NCI-H2227 treated with DMSO at 0.1 percent for 48 hours (cell line): ENCODE measurements at regions not wholly inside any gene's neighbourhood (a gene's known extent, or its start where the extent isn't known, plus 50 kb on each side); places are given as distances from the start of the nearest gene placed in this dataset.

Experiments used
- DNase-seq: peaks from one replicate; lab custom pipeline; 2025; lab: John Stamatoyannopoulos, UW

DNA sequence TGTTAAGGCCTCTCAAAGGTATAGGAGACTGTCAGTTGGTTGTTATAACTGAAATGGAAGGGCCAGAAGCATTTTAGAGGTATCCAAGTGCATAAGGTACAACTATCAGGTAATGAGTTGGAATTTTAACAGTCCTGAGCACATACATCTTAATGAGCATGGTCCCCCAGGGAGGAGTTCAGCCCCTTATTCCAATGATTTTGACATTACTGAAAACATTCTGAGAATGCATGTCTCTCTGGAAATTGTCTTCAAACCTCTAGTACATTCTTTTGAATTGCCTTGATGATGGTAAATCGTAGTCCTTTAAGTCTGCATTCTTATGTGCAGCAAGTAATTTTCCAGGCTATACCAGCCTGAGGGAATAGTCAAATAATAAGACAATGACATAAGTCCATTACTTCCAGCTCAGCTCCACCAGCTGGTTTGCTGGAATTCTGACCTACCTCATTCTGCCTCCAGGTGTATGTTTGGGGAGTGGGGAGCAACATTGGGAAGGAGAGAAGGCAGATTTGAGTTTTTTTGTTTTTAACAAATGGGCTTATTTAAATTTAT, 239.2 kb downstream of the MSRB3 start:
- no peak for DNase-seq

DNA sequence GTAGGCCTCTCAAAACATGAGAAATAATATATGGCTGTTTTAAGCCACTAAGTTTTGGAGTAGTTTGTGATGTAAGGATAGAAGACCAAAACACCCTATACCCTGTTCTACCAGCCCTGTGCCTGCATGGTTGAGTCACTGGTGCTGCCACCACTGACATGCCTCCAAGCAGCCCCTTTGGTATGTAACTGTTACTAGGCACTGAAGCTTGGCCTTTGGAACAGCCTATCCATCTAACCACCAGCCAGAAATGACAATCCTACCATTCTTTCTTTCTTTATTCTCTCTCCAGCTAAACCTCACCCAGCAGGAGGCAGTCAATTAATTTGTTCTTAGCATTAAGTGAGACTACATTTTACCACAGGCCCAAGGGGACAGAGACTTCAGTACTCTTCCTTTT, 240.3 kb downstream of the MSRB3 start:
- DNase-seq, result no peak

DNA sequence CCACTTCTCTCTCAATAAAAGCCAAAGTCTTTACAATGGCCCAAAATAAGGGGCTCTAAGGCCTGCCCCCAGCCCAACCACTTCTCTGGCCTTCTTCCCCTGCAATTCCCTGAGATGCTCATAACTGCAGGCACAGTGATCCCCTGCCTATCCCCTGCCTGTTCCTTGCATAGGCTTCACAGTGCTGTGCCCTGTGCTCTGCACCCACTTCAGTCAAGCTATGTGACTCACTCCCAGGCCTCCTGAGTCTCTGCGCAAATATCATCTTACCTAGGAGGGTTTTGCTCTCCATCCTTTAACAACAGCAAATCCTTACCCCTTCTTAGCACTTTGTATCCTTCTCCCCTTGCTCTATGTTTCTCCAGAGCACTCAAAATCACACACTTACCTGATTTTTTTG, 242.2 kb downstream of the MSRB3 start:
- DNase-seq, result no peak

DNA sequence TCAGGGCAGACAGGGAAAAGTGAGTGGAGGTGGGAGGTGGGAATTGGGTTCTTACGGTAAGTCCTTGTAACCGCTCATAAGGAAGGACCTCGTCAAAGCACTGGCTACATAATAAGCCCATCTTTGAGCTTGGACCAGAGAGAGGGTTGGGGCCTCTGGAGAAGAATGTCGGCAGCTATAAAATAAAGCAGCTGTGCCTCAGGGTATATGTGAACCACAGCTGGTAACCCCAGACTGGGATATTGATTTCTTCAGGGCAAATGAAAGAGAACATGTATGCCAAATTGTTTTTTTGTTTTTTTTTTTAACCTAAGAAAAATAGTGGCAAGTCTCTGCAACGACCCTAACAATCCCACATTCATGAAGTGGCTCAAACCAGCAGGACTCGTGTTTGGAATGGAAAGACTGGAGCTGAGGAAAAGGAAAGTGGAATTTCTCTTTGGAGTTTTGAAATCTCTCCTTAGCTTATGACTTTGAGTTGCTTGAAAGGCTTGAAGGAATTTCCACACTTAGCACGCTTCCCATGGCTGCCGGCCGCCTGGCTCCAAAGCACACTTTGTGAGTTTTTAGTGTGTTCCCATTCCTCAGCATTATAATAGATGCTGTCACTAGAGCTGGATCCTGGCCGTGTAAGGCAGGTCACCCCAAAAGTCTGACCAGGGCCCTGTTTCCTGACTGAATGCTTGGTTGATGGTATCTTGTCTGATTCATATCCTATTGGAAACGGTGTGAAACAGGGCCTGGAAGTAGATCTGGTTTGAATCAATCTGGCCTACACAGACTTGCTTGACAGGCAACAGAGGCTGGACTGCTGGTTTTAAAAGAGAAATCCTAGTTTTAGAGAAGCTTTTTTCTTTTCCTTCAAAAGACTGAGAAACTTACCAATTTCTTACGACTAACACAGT, 244.7 kb downstream of the MSRB3 start:
- no peak for DNase-seq

DNA sequence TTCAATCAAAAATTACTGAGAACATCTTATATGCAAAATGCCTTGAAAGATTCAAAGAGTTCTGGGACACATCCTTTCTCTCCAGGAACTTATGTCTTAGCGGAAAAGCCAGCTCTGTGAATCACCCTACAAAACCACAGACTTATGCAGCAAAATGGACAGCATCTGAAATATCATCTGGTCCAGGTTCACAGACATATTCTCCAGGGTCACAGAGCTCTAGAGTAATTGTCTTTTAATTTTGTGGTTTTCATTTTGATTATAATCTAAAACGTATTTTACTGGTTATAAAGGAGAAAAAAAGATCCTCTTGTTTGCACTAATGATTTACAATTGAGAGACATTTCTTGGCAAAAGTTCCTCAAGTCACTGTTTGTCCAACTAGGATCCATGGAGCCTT, 246.2 kb downstream of the MSRB3 start:
- DNase-seq, result no peak

DNA sequence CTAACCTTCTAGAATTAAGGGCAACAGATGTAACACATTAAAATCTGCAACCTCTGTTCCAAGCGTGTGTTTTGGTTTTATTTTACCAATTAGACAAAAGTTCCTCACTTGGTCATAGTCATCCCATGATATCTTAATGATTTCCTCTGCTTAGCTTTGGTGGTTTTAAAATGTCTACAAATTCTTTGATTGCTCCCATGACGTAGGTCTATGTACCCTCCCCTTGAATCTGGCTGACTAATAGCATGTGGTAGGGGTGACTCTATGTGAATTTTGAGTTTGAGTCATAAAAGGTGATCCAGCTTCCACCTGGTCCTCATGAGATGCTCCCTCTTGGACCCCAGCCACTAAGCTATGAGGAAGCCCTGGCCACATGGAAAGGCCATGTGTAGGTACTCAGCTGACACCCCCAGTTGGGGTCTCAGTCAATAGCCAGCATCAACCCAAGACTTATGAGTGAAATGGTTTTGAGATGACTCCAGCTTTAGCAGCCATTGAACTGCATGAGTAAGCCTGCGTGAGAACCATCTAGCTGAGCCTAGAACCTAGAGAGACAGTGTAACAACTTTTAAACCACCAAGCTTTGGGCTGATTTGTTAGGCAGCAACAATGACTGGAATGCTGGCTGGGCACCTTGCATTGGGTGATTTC, 247.1 kb downstream of the MSRB3 start:
- DNase-seq, result no peak

DNA sequence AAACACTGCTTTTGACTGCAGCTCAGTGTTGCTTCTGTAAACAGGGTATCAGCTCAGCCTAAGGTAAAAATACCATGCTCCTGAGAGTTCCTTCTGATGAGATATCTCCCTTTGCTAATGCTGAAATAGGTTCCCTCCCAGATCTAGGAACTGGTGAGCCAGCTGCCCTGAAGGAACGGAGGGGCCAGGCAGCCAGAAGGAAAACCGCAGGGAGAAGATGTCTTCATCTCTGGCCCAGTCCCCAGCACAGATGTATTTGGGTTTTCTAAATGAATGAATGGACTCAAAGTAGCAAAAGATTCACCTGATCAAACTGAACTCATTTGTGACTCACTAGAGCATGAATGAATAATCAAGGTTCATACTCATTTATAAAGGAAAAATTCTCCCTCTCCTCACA, 247.8 kb downstream of the MSRB3 start:
- no peak for DNase-seq

DNA sequence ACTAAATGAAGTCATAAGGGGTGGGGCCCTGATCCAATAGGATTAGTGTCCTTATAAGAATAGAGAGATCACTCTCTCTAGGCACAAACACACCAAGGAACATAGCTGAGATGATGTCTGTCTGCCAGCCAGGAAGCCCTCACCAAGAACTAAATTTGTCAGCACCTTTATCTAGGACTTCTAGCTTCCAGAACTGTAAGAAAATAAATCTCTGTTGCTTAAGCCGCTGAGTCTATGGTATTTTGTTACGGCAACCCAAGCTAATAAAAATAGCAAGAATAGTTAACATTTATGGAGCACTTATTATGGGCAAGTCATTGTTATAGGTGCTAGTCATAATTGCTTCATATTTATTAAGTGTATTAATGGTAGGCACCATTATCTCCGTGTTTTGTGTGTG, 249.6 kb downstream of the MSRB3 start:
- DNase-seq, result no peak

DNA sequence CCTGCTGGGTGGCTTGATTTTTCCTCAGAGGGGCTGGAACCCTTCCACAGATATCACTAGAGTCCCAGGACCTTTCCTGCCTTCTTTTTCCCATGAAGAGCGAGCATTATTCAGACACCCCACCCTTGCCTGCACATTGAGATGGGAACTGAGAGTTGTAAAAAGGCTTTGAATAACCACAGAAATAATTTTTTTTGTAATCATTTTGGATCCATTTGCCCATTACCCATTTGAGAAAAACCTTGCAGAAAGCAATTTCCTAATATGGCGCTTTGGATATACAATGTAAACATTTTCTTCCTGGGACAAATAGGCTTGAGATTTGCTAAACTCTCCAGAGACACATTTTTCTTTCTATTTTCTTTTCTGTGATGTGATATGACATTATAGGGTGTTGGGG, 250.6 kb downstream of the MSRB3 start:
- DNase-seq, result no peak

DNA sequence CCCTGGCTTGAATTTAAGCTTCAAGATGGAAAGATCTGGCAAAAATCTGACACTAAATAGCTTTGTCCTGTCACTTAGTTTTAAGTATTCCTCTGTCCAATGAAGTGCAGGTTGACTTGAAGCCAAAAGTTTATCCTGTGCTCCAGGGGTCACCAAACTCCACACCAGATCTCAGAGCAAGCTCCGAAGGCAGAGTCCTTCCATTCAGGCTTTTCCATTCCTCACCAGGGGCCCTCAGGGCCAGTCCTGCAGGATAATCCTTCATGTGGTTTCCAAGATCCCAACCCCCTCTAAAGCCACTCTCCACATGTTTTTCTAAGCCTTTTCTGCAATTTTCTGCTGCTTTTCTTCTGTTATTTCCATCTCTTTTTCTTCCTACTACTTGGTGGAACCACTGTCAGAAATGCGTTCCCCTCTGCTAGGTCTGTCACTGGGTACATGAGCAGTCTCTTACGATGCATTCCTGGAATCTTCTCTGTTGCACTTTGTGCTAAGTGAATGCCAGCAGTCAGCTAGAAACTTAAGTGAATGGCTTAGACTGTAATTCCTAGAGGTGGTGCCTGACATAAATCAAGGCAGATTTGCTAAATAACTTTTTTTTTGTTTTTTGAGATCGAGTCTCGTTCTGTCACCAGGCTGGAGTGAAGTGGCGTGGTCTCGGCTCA, 251.4 kb downstream of the MSRB3 start:
- DNase-seq, result no peak

DNA sequence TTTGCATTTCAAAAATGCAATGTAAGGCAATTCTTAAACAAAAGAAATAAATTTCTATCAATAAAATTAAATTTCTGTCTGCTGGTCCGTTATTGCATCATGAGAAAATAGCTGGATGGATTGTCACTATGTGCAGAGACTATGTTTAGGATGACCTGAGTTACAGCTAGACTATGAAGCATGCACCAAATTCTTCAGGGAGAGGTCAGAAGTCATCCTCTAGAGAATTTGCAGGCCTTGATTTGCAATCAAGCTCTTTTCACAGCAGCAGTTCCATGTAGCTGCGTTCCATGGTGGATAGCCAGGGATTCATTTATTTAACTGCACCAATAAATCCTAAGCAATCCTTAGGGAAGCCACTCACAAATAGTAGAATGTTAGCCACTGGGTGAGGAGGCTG, 253.7 kb downstream of the MSRB3 start:
- no peak for DNase-seq

DNA sequence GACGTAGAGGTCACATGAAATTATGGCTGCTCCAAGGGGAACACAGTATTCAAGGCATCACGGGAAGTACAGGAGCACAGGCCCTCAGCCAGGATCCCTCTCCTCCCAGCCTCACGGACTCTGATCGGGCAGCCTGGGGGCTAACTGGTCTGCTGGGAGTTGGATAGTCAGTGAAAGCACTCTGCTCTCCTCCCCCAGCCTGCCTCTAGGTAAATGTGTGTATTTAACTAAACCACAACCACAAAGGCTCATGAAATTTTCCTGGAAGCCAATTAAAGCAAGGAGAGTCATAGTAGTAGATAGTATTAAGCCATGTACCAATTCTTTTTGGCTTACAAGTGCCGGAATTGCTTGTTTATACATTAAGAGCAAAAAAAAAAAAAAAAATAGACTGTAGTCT, 254.3 kb downstream of the MSRB3 start:
- DNase-seq, result no peak

DNA sequence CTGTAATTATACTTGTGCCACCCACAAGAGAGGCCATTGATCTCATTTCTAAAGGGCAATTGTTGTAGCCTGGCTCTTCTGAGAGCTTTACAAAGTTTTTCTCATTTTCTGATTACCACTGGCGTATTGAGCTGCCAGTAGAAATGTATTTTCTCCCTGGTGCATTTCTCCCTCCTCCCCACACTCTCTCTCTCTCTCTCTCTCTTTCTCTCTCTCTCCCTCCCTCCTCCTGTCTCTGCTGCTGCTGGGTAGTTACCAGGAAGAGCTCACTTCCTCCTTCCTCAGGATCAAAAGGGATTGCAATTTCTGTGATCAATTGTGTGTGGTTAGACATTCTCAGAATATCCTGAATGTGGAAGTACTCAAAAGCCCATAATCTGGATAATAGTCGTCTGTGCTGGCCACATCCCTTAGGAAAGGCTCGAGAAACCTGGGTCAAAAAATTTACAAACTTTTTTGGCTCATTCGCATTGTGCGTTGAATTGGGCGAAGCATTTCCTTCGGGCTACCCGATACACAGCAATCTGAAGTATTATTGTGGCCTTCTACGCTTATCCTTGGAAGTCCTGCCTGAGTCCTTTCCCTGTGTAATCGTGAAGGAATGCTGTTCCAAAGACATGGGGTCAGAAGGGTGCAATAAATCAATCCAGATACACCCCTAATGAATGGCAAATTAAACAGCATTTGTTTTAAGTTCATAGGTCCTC, 254.8 kb downstream of the MSRB3 start:
- no peak for DNase-seq

DNA sequence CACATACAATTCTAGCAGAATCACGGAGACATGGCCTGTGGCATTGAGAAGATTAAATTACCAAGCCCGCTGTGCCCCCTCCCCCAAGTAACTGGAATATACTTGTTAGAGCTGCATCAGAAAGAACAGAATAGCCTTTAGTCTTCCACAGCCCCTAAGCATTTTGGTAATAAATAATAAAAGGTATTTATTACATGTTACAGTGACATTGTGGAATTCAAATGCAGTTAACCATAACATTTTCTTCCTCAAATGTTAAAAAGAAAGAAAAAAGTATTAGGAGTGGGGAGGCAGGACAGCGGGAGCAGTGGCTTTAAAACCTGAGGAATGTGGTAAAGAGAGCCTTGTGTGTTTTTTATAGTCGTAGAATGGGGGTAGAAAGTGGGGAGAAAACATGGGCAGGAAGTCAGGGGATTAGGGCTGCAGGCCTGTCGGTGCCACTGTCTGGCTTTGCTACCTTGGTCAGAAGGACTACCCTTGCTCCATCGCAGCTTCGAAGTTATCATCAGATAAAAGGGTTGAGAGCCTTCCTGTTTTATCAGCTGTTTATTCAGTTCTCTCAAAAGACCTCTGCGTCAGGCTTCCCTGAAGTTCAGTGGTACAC, 255.9 kb downstream of the MSRB3 start:
- no peak for DNase-seq

DNA sequence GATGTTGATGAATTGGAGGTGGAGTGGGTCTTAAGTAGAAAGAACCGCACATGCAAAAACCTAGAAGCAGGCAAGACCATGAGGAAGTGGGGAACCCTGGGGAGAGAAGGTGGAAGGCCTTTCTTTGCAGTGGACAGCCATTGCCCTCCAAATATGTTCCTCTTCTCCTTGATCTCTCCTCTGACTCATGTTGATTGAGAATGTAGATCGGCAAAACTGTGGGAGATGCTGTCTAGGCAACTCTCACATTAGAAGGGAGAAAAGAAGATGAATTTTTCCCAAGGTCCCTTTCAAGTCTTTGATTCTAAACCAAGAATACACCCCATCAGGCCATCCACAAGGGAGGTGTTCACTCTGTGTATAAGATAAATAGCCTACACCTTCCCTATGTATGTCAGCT, 257.5 kb downstream of the MSRB3 start:
- DNase-seq, result no peak

DNA sequence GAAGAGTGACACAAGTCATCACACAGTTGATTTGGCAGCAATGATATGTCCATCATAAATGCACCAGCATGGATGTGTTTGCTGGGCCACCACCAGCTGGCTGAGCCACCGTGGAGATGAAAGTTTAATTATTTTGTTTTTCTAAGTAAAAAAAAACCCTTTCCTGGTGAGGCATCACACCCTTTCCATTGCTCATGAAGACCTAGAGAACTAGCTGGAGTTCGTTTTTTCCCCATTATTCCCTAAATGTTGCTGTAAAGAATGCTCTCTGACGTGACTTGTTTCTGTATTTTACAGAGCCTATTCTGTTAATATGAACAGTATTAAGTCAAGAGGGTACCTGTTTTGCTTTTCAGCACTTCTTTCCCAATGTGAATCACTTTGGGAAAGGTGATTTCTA, 257.9 kb downstream of the MSRB3 start:
- DNase-seq, result no peak

DNA sequence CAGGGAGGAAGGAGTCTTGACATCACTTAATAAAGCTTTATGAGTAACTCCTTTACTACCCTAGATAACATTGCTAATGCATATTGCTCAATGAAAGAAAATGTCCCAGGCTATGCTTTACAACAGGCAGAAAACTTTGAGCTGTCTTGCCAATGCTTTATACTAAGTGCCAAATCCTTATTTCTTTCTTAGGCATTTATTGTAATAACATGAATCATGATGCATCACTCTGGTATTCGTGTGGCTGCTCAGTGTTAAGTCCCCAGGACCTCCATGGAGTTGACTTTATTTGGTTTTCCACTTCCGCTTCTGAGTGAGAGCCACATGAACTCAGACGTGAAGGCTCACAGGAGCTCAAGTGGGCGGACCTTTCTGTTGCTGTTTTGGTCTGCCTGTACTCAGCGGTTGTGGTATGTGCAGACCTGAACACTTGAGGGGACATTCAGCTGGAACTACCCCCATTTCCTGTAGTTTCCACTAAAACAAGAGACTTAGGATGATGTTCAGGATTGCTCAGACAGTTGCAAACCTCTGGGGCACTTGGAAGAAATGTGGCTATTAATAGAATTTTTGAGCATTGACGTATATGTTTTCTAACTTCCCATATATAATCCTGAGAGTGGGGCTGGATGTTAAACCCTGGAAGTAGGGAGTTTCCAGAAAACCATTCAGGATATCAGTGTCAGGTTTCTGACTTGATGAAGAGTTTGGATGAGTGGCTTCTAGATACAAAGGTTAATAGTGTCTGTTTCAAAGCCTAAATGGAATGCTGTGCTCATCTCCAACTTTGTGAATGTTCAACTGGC, 258.6 kb downstream of the MSRB3 start:
- DNase-seq, result no peak

DNA sequence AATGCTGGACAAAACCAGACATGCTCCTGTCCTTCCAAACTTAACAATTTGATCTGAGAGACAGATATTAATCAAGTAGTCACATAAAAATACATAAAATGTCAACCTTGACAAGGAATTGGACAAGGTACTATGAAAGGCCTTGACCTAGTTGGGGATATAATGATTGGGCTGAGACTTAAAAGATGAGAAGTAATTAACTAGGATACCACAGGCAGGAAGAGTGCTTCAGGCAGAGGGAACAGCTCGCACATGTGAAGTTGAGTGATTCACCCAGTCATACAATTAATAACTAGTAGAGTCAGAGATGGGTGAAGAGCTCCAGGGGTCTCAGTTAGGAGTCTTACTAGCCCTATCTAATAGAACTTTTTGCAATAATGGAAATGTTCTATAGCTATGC, 259.5 kb downstream of the MSRB3 start:
- no peak for DNase-seq

DNA sequence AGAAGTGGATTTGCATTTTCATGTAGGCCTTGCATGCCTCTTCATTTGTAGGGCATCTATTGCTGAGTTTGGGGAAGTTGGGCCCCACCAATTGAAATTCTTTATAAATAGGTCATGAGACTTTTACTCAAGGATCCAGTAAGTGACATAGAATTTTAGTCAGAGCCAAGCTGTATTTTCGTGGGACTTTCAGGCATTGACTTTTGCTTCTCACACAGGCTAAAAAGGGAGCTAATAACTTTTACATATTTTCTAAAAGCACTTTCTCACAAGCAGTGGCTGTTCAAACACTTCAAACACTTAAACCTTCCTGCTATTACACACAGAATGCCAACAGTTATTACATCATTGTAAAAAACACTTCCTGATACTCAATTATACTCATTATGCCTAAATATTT, 260.5 kb downstream of the MSRB3 start:
- no peak for DNase-seq

DNA sequence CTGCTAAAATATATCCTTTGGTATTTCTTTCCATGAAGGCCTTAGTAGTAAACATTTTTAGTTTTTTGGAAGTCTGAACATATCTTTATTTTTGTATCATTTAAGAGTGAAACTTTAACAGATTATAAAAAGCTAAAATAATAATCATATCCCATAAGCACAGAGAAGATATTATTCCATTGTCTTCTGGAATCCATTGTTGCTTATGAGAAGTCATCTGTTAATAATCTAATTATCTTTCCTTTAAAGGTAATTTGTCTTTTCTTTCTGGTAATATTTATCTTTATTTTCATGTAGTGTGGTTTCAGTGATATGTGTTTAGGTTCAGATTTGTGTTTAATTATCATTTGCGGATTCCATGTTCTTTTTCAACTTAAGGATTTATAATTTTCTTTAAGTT, 261.7 kb downstream of the MSRB3 start:
- DNase-seq, result no peak

DNA sequence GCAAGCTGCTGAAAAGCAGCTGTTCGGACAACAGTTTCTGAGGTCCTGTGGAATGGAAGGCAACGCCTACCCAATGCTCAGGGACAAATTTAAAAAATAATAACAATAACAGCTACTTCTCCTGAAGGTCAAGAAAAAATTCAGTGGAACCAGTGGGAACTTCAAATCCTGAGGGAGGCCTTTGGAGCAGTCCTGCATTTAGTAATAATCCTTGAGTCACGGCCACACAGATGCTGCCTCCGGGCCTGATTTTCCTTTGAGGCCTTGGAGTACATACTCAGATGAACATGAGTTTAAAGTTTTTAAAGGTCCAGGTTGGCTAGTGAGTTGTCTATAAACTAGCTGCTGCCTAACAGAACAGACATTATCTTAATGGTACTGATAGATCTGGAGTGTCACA, 268.0 kb downstream of the MSRB3 start:
- DNase-seq, result no peak
